Spleen (tissue), 11 donors: ENCODE measurements at regions not wholly inside any gene's neighbourhood (a gene's known extent, or its start where the extent isn't known, plus 50 kb on each side); places are given as distances from the start of the nearest gene placed in this dataset.

Experiments used
- DNase-seq: peaks from one replicate; pipeline ENCODE4 v3.0.0-alpha.2; 2020
- H3K27ac ChIP-seq, 8 donors: fragments of 200-600 bp; sonication (generic) in 7 of 8; 1 replicate in 4 of 8; 2 replicates in 4 of 8; pipeline versions ENCODE4 v1.5.0 to v1.8.0; 2016 to 2021; ENCODE audit warnings: inconsistent platforms in 4 of 8, mild to moderate bottlenecking in 4 of 8, moderate library complexity in 1 of 8
- H3K27me3 ChIP-seq, 7 donors: fragments of 200-600 bp; sonication (generic) in 6 of 7; replicated peaks in 1 of 7; 1 replicate in 4 of 7; 2 replicates in 3 of 7; pipeline versions ENCODE4 v1.5.0 to v1.8.0; 2016 to 2021; ENCODE audit warnings: inconsistent platforms in 3 of 7, mild to moderate bottlenecking in 1 of 7
- H3K36me3 ChIP-seq, 6 donors: fragments of 200-600 bp; sonication (generic) in 5 of 6; 1 replicate in 4 of 6; 2 replicates in 2 of 6; pipeline versions ENCODE4 v1.5.0 to v1.8.0; 2016 to 2021; ENCODE audit warnings: inconsistent platforms in 2 of 6
- H3K4me1 ChIP-seq, 6 donors: fragments of 200-600 bp; sonication (generic) in 5 of 6; 1 replicate in 3 of 6; 2 replicates in 3 of 6; pipeline versions ENCODE4 v1.5.0 to v1.8.0; 2016 to 2021; ENCODE audit warnings: inconsistent platforms in 3 of 6
- H3K4me3 ChIP-seq, 8 donors: fragments of 200-600 bp; sonication (generic) in 7 of 8; 1 replicate in 4 of 8; 2 replicates in 4 of 8; pipeline versions ENCODE4 v1.5.0 to v1.8.0; 2016 to 2021; ENCODE audit warnings: inconsistent platforms in 4 of 8, mild to moderate bottlenecking in 4 of 8, moderate library complexity in 2 of 8
- H3K9me3 ChIP-seq, 8 donors: fragments of 200-600 bp; sonication (generic) in 7 of 8; 1 replicate in 4 of 8; 2 replicates in 4 of 8; pipeline versions ENCODE4 v1.5.0 to v1.8.0; 2016 to 2021; ENCODE audit warnings: inconsistent platforms in 4 of 8
- POLR2A ChIP-seq, 3 donors: fragments of 450-650 bp; IDR thresholded peaks; one replicate each; pipeline ENCODE4 v1.5.1; 2017; ENCODE audit warnings: antibody characterized with exemption in 3 of 3, mild to moderate bottlenecking in 1 of 3
- POLR2AphosphoS5 ChIP-seq, 3 donors: sonication (generic); formaldehyde crosslinking; IDR thresholded peaks; one replicate each; pipeline ENCODE4 v1.5.1; 2017; ENCODE audit warnings: antibody characterized with exemption in 3 of 3
- WGBS, 5 donors: extraction: QIAGEN DNeasy Blood & Tissue Kit in 3 of 5; methylation state at CpG; one replicate each; pipeline versions ENCODE4 v1.1.5 to v1.1.7; 2013 to 2018; 5-methylcytosine and 5-hydroxymethylcytosine counted together
- intact Hi-C: fragments of 100-400 bp; cut with DNase I; formaldehyde crosslinking; loops from one replicate; pipeline ENCODE4 v1.15.0; 2023; ENCODE audit warnings: low total_unique reads
- TF ChIP-seq, protein P1 (sequence below), 11 experiments: fragments of 200-600 bp in 7 of 11; fragments of 450-650 bp in 4 of 11; sonication (generic) in 4 of 11; IDR thresholded peaks in 8 of 11; conservative IDR thresholded peaks in 3 of 11; 1 replicate in 7 of 11; 2 replicates in 4 of 11; pipeline versions ENCODE4 v1.4.0 to v1.8.0; 2016 to 2021; ENCODE audit warnings: antibody characterized with exemption in 11 of 11, inconsistent platforms in 4 of 11, mild to moderate bottlenecking in 1 of 11
- donor health status: healthy with polysubstance abuse.
- donor health status: DM: no; HTN: no; CAD: no; lungs with moderate emphysema.
- donor health status: DM: no; HTN: no; CAD: no.
- donor health status: Bipolar disorder and iron deficiency.
- donor health status: healthy.
- donor health status: DM: no; HTN: no; CAD: no.
- donor health status: DM: yes; HTN: yes; CAD: no.

DNA sequence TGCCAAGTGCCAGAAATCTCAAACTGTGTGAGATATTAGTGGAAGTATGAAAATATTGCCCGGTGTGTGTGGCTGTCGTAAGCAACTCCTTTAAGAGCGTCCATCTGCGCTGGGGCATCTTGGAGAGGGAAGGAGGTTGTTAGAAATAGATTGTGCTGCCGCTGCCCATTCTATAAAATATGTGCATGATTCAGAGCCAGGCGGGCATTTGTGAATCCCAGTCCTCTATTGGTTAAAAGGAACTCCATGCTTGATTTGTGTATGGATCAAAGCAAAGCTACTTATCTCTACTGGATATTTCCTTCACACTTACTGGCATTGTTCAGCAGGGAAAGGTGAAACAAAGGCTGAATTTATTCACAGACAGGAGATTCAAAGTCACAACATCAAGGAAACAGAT lies 89.6 kb upstream of the SNRK start:
- 93 to 97% (median 95%) methylated on average over 6 of the region's 6 CpGs for WGBS, 5 donors
- H3K9me3 ChIP-seq = peaks cover 0 to 12% (median 3%) of the 10 kb centered on the region in 8 donors
- H3K4me3 ChIP-seq = no peak overlapping the region
- intact Hi-C loops = no loop called here
- no peaks in the 10 kb centered on the region for H3K36me3 ChIP-seq
- peaks cover 0 to 24% (median 12%) of the 10 kb centered on the region in 6 donors for H3K4me1 ChIP-seq
- TF ChIP-seq POLR2A (IDR thresholded peaks at IDR 0.05) (no peak), POLR2AphosphoS5 (IDR thresholded peaks at IDR 0.05) (no peak)
- TF ChIP-seq, protein P1, sequence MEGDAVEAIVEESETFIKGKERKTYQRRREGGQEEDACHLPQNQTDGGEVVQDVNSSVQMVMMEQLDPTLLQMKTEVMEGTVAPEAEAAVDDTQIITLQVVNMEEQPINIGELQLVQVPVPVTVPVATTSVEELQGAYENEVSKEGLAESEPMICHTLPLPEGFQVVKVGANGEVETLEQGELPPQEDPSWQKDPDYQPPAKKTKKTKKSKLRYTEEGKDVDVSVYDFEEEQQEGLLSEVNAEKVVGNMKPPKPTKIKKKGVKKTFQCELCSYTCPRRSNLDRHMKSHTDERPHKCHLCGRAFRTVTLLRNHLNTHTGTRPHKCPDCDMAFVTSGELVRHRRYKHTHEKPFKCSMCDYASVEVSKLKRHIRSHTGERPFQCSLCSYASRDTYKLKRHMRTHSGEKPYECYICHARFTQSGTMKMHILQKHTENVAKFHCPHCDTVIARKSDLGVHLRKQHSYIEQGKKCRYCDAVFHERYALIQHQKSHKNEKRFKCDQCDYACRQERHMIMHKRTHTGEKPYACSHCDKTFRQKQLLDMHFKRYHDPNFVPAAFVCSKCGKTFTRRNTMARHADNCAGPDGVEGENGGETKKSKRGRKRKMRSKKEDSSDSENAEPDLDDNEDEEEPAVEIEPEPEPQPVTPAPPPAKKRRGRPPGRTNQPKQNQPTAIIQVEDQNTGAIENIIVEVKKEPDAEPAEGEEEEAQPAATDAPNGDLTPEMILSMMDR (IDR thresholded peaks at IDR 0.05 in 8 of 11, conservative IDR thresholded peaks at IDR 0.05 in 3 of 11) = no peak
- H3K27me3 ChIP-seq = peaks cover 0 to 5% (median 0%) of the 10 kb centered on the region in 7 donors
- H3K27ac ChIP-seq = no peak overlapping the region
- no peak for DNase-seq

GRCh38 chr3:43195115-43195498 lies 89.2 kb upstream of the POMGNT2 start:
- Histone ChIP-seq H3K4me1 (peaks cover 0 to 24% (median 12%) of the 10 kb centered on the region in 6 donors), H3K27ac (peak overlapping the region in 4 of 8 donors; percentile 60 to 80 (median 68)), H3K4me3 (no peak overlapping the region), H3K27me3 (no peaks in the 10 kb centered on the region), H3K36me3 (no peaks in the 10 kb centered on the region), H3K9me3 (peaks cover 0 to 12% (median 3%) of the 10 kb centered on the region in 8 donors)
- DNase-seq = no peak
- TF ChIP-seq POLR2AphosphoS5 (IDR thresholded peaks at IDR 0.05) (no peak), POLR2A (IDR thresholded peaks at IDR 0.05) (no peak)
- TF ChIP-seq, protein P1 (IDR thresholded peaks at IDR 0.05 in 8 of 11, conservative IDR thresholded peaks at IDR 0.05 in 3 of 11) = no peak
- WGBS, 5 donors = 74 to 90% (median 85%) methylated on average over 4 of the region's 4 CpGs
- intact Hi-C loops = no loop called here

GRCh38 chr3:43194490-43195114 lies 88.7 kb upstream of the POMGNT2 start:
- Histone ChIP-seq H3K4me1 (peaks cover 0 to 24% (median 12%) of the 10 kb centered on the region in 6 donors), H3K4me3 (no peak overlapping the region), H3K9me3 (peaks cover 0 to 8% (median 3%) of the 10 kb centered on the region in 8 donors), H3K27ac (peak overlapping the region in 6 of 8 donors; percentile 3 to 80 (median 64)), H3K36me3 (no peaks in the 10 kb centered on the region), H3K27me3 (no peaks in the 10 kb centered on the region)
- TF ChIP-seq POLR2AphosphoS5 (IDR thresholded peaks at IDR 0.05) (peak in 1 of 3 donors; percentile 47), POLR2A (IDR thresholded peaks at IDR 0.05) (no peak)
- intact Hi-C loops = no loop called here
- 56 to 65% (median 59%) methylated on average over 5 to 6 of the region's 6 CpGs for WGBS, 5 donors
- DNase-seq = peak; percentile 71

- no peak for DNase-seq
- Histone ChIP-seq H3K4me3 (no peak overlapping the region), H3K9me3 (peaks cover 0 to 3% (median under 1%) of the 10 kb centered on the region in 8 donors), H3K36me3 (no peaks in the 10 kb centered on the region), H3K27ac (peak overlapping the region in 6 of 8 donors; percentile 3 to 80 (median 64)), H3K27me3 (no peaks in the 10 kb centered on the region), H3K4me1 (peaks cover 0 to 24% (median 12%) of the 10 kb centered on the region in 6 donors)
- TF ChIP-seq POLR2A (IDR thresholded peaks at IDR 0.05) (no peak), POLR2AphosphoS5 (IDR thresholded peaks at IDR 0.05) (no peak)
- TF ChIP-seq, protein P1 (IDR thresholded peaks at IDR 0.05 in 8 of 11, conservative IDR thresholded peaks at IDR 0.05 in 3 of 11) = no peak
- intact Hi-C loops = no loop called here
- WGBS, 5 donors = 72 to 83% (median 78%) methylated on average over 6 of the region's 6 CpGs
Measured at GRCh38 chr3:43194069-43194468, 88.2 kb upstream of the POMGNT2 start.
